Osteocyte (in vitro differentiated cells): ENCODE measurements at regions not wholly inside any gene's neighbourhood (a gene's known extent, or its start where the extent isn't known, plus 50 kb on each side); places are given as distances from the start of the nearest gene placed in this dataset.
"Not testable (repeated sequence)": the region's sequence is repeated elsewhere in the genome, so short reads cannot be mapped to it uniquely, and the experiment has no call there.

Experiments used
- DNase-seq: peaks from one replicate; pipeline ENCODE4 v3.0.0; 2021; ENCODE audit warnings: mixed read lengths; ENCODE audit not compliant: unreplicated experiment; ENCODE audit errors: extremely low spot score
- H3K27ac Mint-ChIP-seq: one replicate; pipeline ENCODE4 v1.8.0; 2021; ENCODE audit warnings: mild to moderate bottlenecking, mixed read lengths; ENCODE audit not compliant: unreplicated experiment
- H3K27me3 Mint-ChIP-seq: one replicate; pipeline ENCODE4 v1.8.0; 2021; ENCODE audit warnings: mixed read lengths; ENCODE audit not compliant: unreplicated experiment
- H3K36me3 Mint-ChIP-seq: one replicate; pipeline ENCODE4 v1.8.0; 2021; ENCODE audit warnings: mixed read lengths; ENCODE audit not compliant: unreplicated experiment
- H3K4me1 Mint-ChIP-seq: one replicate; pipeline ENCODE4 v1.8.0; 2021; ENCODE audit warnings: mixed read lengths; ENCODE audit not compliant: unreplicated experiment
- H3K4me3 Mint-ChIP-seq: one replicate; pipeline ENCODE4 v1.8.0; 2021; ENCODE audit warnings: mild to moderate bottlenecking, moderate library complexity, mixed read lengths; ENCODE audit not compliant: unreplicated experiment
- H3K9me3 Mint-ChIP-seq: one replicate; pipeline ENCODE4 v1.8.0; 2021; ENCODE audit warnings: mixed read lengths; ENCODE audit not compliant: unreplicated experiment
- CTCF ChIP-seq: fragments of 200-600 bp; sonication (generic); IDR thresholded peaks from 2 replicates; pipeline ENCODE4 v1.5.0; 2021; ENCODE audit warnings: antibody characterized with exemption, mild to moderate bottlenecking, moderate library complexity

GRCh38 chr6:166253778-166254204 lies 54.4 kb downstream of the PRR18 start:
- H3K4me1 Mint-ChIP-seq = peaks cover 8% of the 10 kb centered on the region
- DNase-seq = no peak
- H3K9me3 Mint-ChIP-seq = no peaks in the 10 kb centered on the region
- no peaks in the 10 kb centered on the region for H3K36me3 Mint-ChIP-seq
- TF ChIP-seq CTCF = no peak
- peak overlapping the region; percentile 42 for H3K4me3 Mint-ChIP-seq
- peaks cover 59% of the 10 kb centered on the region for H3K27me3 Mint-ChIP-seq
- H3K27ac Mint-ChIP-seq = no peak overlapping the region

GRCh38 chr6:166253281-166253681 lies 54.9 kb downstream of the PRR18 start:
- no peaks in the 10 kb centered on the region for H3K36me3 Mint-ChIP-seq

GRCh38 chr6:166252601-166253000 lies 55.6 kb downstream of the PRR18 start:
- peak; percentile 84 for DNase-seq
- Mint-ChIP-seq H3K27ac (no peak overlapping the region), H3K27me3 (peaks cover 51% of the 10 kb centered on the region), H3K4me1 (peaks cover 8% of the 10 kb centered on the region), H3K9me3 (no peaks in the 10 kb centered on the region), H3K36me3 (no peaks in the 10 kb centered on the region), H3K4me3 (no peak overlapping the region)
- TF ChIP-seq CTCF = no peak

More at GRCh38 chr6:166253281-166253681, 54.9 kb downstream of the PRR18 start:
- no peak for DNase-seq
- Mint-ChIP-seq H3K27ac (no peak overlapping the region), H3K4me1 (peaks cover 8% of the 10 kb centered on the region), H3K27me3 (peaks cover 58% of the 10 kb centered on the region), H3K9me3 (no peaks in the 10 kb centered on the region), H3K4me3 (peak overlapping the region; percentile 72)
- no peak for TF ChIP-seq CTCF

DNA sequence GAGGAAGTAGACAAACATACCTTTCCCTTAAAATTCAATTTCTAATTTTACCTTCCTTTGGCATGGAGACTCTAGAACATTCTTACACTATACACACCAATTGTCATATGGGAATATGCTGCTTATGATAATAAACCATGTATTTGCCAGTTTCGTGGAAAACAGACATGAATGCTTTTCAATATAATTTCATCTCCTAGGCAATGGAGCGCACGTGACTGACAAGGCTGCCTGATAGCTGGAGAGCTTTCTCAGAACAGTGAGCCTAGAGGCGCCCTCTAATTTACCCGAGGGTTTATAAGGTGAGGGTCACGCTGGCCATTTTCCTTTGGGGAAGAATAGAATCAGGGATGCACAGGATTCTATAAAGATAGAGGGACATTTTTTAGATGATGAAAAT lies 56.5 kb downstream of the PRR18 start:
- no peaks in the 10 kb centered on the region for H3K36me3 Mint-ChIP-seq
- peaks cover 44% of the 10 kb centered on the region for H3K27me3 Mint-ChIP-seq
- H3K9me3 Mint-ChIP-seq = no peaks in the 10 kb centered on the region
- no peak overlapping the region for H3K27ac Mint-ChIP-seq
- no peak for DNase-seq
- H3K4me3 Mint-ChIP-seq = no peak overlapping the region
- H3K4me1 Mint-ChIP-seq = peaks cover 8% of the 10 kb centered on the region
- TF ChIP-seq CTCF = no peak

DNA sequence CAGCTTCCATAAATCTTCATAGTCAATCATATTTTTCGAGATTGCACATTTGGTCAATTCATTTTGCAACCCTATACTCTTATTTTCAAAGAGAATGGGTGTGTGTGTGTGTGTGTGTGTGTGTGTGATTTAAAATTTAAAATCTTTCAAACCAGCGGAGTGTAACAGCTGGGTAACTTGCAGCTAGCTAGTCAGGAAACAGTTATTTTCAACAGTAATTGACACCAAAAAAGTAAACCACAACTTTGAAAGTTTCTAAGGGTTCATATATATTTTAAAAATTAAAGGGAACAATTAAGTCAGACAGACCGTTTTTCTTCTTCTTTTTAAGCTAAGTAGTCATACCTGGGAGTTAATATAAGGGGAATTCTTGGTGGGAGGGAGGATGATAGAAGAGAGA lies 57.0 kb downstream of the PRR18 start:
- peaks cover 8% of the 10 kb centered on the region for H3K4me1 Mint-ChIP-seq
- no peak overlapping the region for H3K27ac Mint-ChIP-seq
- peaks cover 40% of the 10 kb centered on the region for H3K27me3 Mint-ChIP-seq
- no peaks in the 10 kb centered on the region for H3K9me3 Mint-ChIP-seq
- no peaks in the 10 kb centered on the region for H3K36me3 Mint-ChIP-seq
- DNase-seq = no peak
- TF ChIP-seq CTCF = no peak
- no peak overlapping the region for H3K4me3 Mint-ChIP-seq

DNA sequence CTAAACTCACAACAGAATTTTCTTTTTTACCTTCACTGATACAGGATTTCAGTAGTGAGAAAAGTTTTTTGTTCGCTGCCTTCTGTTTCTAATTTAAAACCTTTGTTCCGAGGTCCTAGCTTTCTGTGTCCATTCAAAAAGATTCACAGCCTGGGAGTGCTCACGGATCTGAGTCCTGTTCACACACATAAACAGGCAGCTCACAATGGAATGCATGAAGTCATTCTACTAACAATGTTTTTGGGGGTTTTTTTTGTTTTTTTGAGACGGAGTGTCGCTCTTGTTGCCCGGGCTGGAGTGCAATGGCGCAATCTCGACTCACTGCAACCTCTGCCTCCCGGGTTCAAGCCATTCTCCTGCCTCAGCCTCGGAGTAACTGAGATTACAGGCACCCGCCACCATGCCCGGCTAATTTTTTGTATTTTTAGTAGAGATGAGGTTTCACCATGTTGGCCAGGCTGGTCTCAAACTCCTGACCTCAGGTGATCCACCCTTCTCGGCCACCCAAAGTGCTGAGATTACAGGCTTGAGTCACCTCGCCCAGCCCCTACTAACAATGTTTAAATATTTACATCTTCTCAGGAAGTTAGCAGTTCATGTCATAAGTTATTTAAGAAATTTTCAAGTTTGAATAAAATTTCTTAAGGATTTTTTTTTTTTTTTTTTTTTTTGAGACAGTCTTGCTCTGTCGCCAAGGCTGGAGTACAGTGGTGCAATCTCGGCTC lies 59.0 kb downstream of the PRR18 start:
- H3K4me1 Mint-ChIP-seq, H3K9me3 Mint-ChIP-seq, H3K4me3 Mint-ChIP-seq, DNase-seq, H3K36me3 Mint-ChIP-seq, H3K27ac Mint-ChIP-seq: not testable (repeated sequence)
- peaks cover 35% of the 10 kb centered on the region for H3K27me3 Mint-ChIP-seq
